ENCODE measurements at regions not wholly inside any gene's neighbourhood (a gene's known extent, or its start where the extent isn't known, plus 50 kb on each side); places are given as distances from the start of the nearest gene placed in this dataset.

DNA sequence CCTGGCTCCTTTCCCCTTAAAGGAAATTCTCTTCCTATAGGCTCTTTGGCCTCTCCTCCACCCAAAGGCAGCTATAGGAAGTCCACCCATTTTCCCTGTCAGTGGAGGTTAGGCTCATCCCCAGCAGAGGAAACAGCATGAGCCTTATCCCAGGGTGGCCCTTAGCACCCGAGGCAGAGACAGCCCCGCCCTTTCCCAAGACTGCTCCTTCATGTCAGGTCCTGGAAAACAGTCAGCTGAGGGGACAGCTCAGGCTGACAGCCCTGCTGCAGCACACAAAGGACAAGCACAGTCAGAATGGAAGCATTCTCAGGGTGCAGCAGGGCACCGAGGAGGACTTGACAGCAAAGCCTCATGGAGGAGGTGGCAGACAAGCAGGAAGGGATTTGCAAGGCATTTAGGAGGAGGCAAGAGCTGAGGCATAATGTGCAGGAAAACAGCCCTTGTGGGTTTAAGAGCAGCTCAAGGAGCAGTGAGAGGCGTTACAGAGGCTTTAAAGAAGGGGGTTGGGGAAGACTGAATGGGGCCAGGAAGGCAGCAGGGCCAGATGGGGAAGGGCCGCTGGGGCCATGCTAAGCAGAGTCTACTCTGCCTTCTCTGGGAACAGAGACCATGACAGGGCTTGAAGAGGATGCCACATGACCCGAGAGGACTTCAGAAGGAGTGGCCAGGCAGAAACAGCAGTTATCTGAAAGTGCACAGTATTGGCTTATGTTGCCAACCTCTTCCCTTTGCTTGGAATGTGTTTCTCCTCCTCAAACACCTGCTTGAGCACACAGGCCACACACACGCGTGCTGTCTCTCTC, 216.6 kb downstream of the SH3BP4 start:
- TF ChIP-seq EZH2 (IDR thresholded peaks at IDR 0.05; ENCODE audit: low read depth, low read length, severe bottlenecking) (no peak), CEBPB (IDR thresholded peaks at IDR 0.05; ENCODE audit: low read depth, low read length) (no peak), SIRT6 (IDR thresholded peaks at IDR 0.05; ENCODE audit: low read length) (no peak), POLR2AphosphoS5 (IDR thresholded peaks at IDR 0.05; ENCODE audit: low read depth, low read length) (no peak), ZNF274 (IDR thresholded peaks at IDR 0.05; ENCODE audit: borderline replicate concordance, extremely low read depth, low read length) (no peak), JUND (IDR thresholded peaks at IDR 0.05; ENCODE audit: low read length) (no peak), POLR2A (IDR thresholded peaks at IDR 0.05; ENCODE audit: control extremely low read depth in 1 of 2, low read depth in 2 of 2, low read length in 2 of 2) (no peak), SUZ12 (IDR thresholded peaks at IDR 0.05; ENCODE audit: low read length) (no peak), HDAC2 (IDR thresholded peaks at IDR 0.05; ENCODE audit: borderline replicate concordance in 1 of 2, low read depth in 2 of 2, low read length in 2 of 2) (no peak), EP300 (IDR thresholded peaks at IDR 0.05; ENCODE audit: borderline replicate concordance in 1 of 2, low read depth in 2 of 2, low read length in 2 of 2) (no peak)
- TF ChIP-seq, protein P1, sequence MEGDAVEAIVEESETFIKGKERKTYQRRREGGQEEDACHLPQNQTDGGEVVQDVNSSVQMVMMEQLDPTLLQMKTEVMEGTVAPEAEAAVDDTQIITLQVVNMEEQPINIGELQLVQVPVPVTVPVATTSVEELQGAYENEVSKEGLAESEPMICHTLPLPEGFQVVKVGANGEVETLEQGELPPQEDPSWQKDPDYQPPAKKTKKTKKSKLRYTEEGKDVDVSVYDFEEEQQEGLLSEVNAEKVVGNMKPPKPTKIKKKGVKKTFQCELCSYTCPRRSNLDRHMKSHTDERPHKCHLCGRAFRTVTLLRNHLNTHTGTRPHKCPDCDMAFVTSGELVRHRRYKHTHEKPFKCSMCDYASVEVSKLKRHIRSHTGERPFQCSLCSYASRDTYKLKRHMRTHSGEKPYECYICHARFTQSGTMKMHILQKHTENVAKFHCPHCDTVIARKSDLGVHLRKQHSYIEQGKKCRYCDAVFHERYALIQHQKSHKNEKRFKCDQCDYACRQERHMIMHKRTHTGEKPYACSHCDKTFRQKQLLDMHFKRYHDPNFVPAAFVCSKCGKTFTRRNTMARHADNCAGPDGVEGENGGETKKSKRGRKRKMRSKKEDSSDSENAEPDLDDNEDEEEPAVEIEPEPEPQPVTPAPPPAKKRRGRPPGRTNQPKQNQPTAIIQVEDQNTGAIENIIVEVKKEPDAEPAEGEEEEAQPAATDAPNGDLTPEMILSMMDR (IDR thresholded peaks at IDR 0.05; ENCODE audit: control extremely low read depth in 1 of 3, insufficient read depth in 1 of 3, low read depth in 1 of 3, low read length in 3 of 3): no peak
